IMR-90 (cell line): ENCODE measurements at regions not wholly inside any gene's neighbourhood (a gene's known extent, or its start where the extent isn't known, plus 50 kb on each side); places are given as distances from the start of the nearest gene placed in this dataset.

Source experiments
- ATAC-seq: fragments of 200-7000 bp; cut with Tn5 transposase; 2 replicates; pipeline ENCODE4 v1.9.1; 2020; ENCODE audit warnings: low read depth, mild to moderate bottlenecking, moderate library complexity
- BruUV-seq: library from RNA; stranded (reverse); fragments of 400-500 nt; replicated peaks from 2 replicates; lab custom pipeline; 2021; lab: Mats Ljungman, UMichigan
- CTCF ChIA-PET: fragments of 300-600 bp; formaldehyde crosslinking; extraction: SDS; loops from one replicate; lab custom pipeline; 2021; ENCODE audit warnings: antibody characterized with exemption; lab: Yijun Ruan, JAX
- POLR2A ChIA-PET: fragments of 300-600 bp; sonication (Branson Sonifier 250); formaldehyde crosslinking; loops from one replicate; lab custom pipeline; 2022; ENCODE audit warnings: antibody characterized with exemption; ENCODE audit not compliant: unreplicated experiment; lab: Charles Lee
- DNase-seq: peaks from one replicate; pipeline ENCODE4 v3.0.0; 2013
- H2AFZ ChIP-seq: replicated peaks from 2 replicates; pipeline ENCODE3; 2013; ENCODE audit warnings: low read length, mild to moderate bottlenecking; ENCODE audit not compliant: poor library complexity
- H2AK5ac ChIP-seq: 2 replicates; pipeline ENCODE4 v1.6.1; 2013; ENCODE audit warnings: low read depth, low read length, inconsistent platforms
- H2AK9ac ChIP-seq: replicated peaks from 2 replicates; pipeline ENCODE3; 2013; ENCODE audit warnings: mild to moderate bottlenecking, low read depth, low read length, moderate library complexity; ENCODE audit not compliant: poor library complexity
- H2BK120ac ChIP-seq: 2 replicates; pipeline ENCODE4 v1.6.1; 2013; ENCODE audit warnings: low read depth, low read length, inconsistent platforms
- H2BK15ac ChIP-seq: 3 replicates; pipeline ENCODE4 v1.6.1; 2013; ENCODE audit warnings: low read depth, low read length, inconsistent platforms
- H2BK20ac ChIP-seq: 2 replicates; pipeline ENCODE4 v1.6.1; 2013; ENCODE audit warnings: low read depth, mild to moderate bottlenecking, inconsistent platforms, low read length, moderate library complexity
- H2BK5ac ChIP-seq: 2 replicates; pipeline ENCODE4 v1.6.1; 2013; ENCODE audit warnings: mild to moderate bottlenecking, low read depth, low read length, inconsistent platforms; ENCODE audit not compliant: poor library complexity, severe bottlenecking
- H3K14ac ChIP-seq: replicated peaks from 2 replicates; pipeline ENCODE4 v1.6.1; 2013; ENCODE audit warnings: low read depth, low read length, inconsistent platforms
- H3K18ac ChIP-seq: 2 replicates; pipeline ENCODE4 v1.6.1; 2013; ENCODE audit warnings: low read depth, low read length, control low read depth
- H3K23ac ChIP-seq: 2 replicates; pipeline ENCODE4 v1.6.1; 2013; ENCODE audit warnings: low read depth, low read length, inconsistent platforms
- H3K27ac ChIP-seq: 2 replicates; pipeline ENCODE4 v1.5.1; 2013; ENCODE audit warnings: mild to moderate bottlenecking, control low read depth, low read length; ENCODE audit not compliant: insufficient read depth
- H3K27me3 ChIP-seq: 2 replicates; pipeline ENCODE4 v1.6.1; 2013; ENCODE audit warnings: low read length; ENCODE audit not compliant: control insufficient read depth, insufficient read depth
- H3K36me3 ChIP-seq: 2 replicates; pipeline ENCODE4 v1.6.1; 2013; ENCODE audit warnings: low read length, mixed read lengths; ENCODE audit not compliant: control insufficient read depth, insufficient read depth
- H3K4ac ChIP-seq: 2 replicates; pipeline ENCODE4 v1.6.1; 2013; ENCODE audit warnings: low read depth, low read length, inconsistent platforms
- H3K4me1 ChIP-seq: 2 replicates; pipeline ENCODE4 v1.6.1; 2013; ENCODE audit warnings: low read length, mixed read lengths; ENCODE audit not compliant: control insufficient read depth, insufficient read depth
- H3K4me2 ChIP-seq: 2 replicates; pipeline ENCODE4 v1.6.1; 2013; ENCODE audit warnings: low read depth, mild to moderate bottlenecking, control low read depth, low read length, moderate library complexity
- H3K4me3 ChIP-seq: 2 replicates; pipeline ENCODE4 v1.5.1; 2013; ENCODE audit warnings: low read depth, mild to moderate bottlenecking, control low read depth, low read length, moderate library complexity; ENCODE audit not compliant: insufficient read depth
- H3K56ac ChIP-seq: 2 replicates; pipeline ENCODE4 v1.6.1; 2013; ENCODE audit warnings: low read length, inconsistent platforms; ENCODE audit not compliant: insufficient read depth; ENCODE audit errors: extremely low read depth
- H3K79me1 ChIP-seq, 2 experiments: 2 replicates each; pipeline ENCODE4 v1.6.1; 2013; ENCODE audit warnings: low read length in 2 of 2, inconsistent platforms in 1 of 2, low read depth in 1 of 2
- H3K9ac ChIP-seq: 2 replicates; pipeline ENCODE4 v1.6.1; 2013; ENCODE audit warnings: low read depth, low read length, control low read depth
- H3K9me1 ChIP-seq: 2 replicates; pipeline ENCODE4 v1.6.1; 2013; ENCODE audit warnings: low read length, inconsistent platforms; ENCODE audit not compliant: insufficient read depth
- H3K9me3 ChIP-seq: 2 replicates; pipeline ENCODE4 v1.6.1; 2013; ENCODE audit warnings: low read length; ENCODE audit not compliant: control insufficient read depth, insufficient read depth
- H4K20me1 ChIP-seq: 2 replicates; pipeline ENCODE4 v1.6.1; 2013; ENCODE audit warnings: low read length, inconsistent platforms; ENCODE audit not compliant: insufficient read depth
- H4K5ac ChIP-seq: 2 replicates; pipeline ENCODE4 v1.6.1; 2013; ENCODE audit warnings: mild to moderate bottlenecking, low read depth, low read length, control low read depth
- H4K8ac ChIP-seq, 2 experiments: 2 replicates each; pipeline ENCODE4 v1.6.1; 2013; ENCODE audit warnings: low read depth in 2 of 2, low read length in 2 of 2, control low read depth in 1 of 2, inconsistent platforms in 1 of 2
- H4K91ac ChIP-seq: 2 replicates; pipeline ENCODE4 v1.6.1; 2013; ENCODE audit warnings: low read depth, low read length, inconsistent platforms; ENCODE audit not compliant: insufficient read depth
- BHLHE40 ChIP-seq: fragments of 150-350 bp; IDR thresholded peaks from 2 replicates; pipeline ENCODE4 v1.6.1; 2016; ENCODE audit warnings: mild to moderate bottlenecking, low read depth, low read length
- CEBPB ChIP-seq: IDR thresholded peaks from 2 replicates; pipeline ENCODE4 v1.6.1; 2012; ENCODE audit warnings: low read depth, low read length, improper control_type of control experiment
- CHD1 ChIP-seq: IDR thresholded peaks from 2 replicates; pipeline ENCODE4 v1.6.1; 2012; ENCODE audit warnings: low read depth, low read length, improper control_type of control experiment
- MAFK ChIP-seq: IDR thresholded peaks from 2 replicates; pipeline ENCODE4 v1.6.1; 2012; ENCODE audit warnings: low read depth, low read length, improper control_type of control experiment
- MAZ ChIP-seq: IDR thresholded peaks from 2 replicates; pipeline ENCODE4 v1.6.1; 2012; ENCODE audit warnings: low read depth, mild to moderate bottlenecking, low read length, improper control_type of control experiment, moderate library complexity, borderline replicate concordance
- MXI1 ChIP-seq: IDR thresholded peaks from 2 replicates; pipeline ENCODE4 v1.6.1; 2012; ENCODE audit warnings: low read depth, mild to moderate bottlenecking, low read length, moderate library complexity, borderline replicate concordance
- NFE2L2 ChIP-seq: fragments of 150-350 bp; IDR thresholded peaks from 2 replicates; pipeline ENCODE4 v1.6.1; 2016; ENCODE audit warnings: low read depth, mild to moderate bottlenecking, low read length
- POLR2A ChIP-seq: IDR thresholded peaks from 2 replicates; pipeline ENCODE4 v1.6.1; 2012; ENCODE audit warnings: mild to moderate bottlenecking, low read depth, low read length
- RAD21 ChIP-seq: IDR thresholded peaks from 2 replicates; pipeline ENCODE4 v1.6.1; 2012; ENCODE audit warnings: low read length, improper control_type of control experiment
- SMC3 ChIP-seq: fragments of 150-350 bp; IDR thresholded peaks from 2 replicates; pipeline ENCODE4 v1.6.1; 2016; ENCODE audit warnings: low read depth, mild to moderate bottlenecking, antibody characterized with exemption, low read length, moderate library complexity
- WGBS, 2 experiments: methylation state at CpG; one replicate each; pipeline versions ENCODE4 v1.1.5 to v1.1.7; 2013; ENCODE audit warnings: missing lambda C conversion rate in 2 of 2; ENCODE audit not compliant: insufficient read length in 1 of 2; ENCODE audit errors: extremely low coverage in 2 of 2; 5-methylcytosine and 5-hydroxymethylcytosine counted together
- dilution Hi-C: fragments of 300-500 bp; cut with HindIII; formaldehyde crosslinking; loops from one replicate; pipeline ENCODE4 v1.14.3; 2018; ENCODE audit warnings: low sequenced_read_pairs; ENCODE audit not compliant: unreplicated experiment
- in situ Hi-C: fragments of 300-500 bp; cut with MboI; formaldehyde crosslinking; loops from 3 replicates; pipeline ENCODE4 v1.14.3; 2019; ENCODE audit warnings: low sequenced_read_pairs, inconsistent platforms, mixed read lengths
- intact Hi-C: fragments of 100-400 bp; cut with micrococcal nuclease; formaldehyde crosslinking; loops from 2 replicates; pipeline ENCODE4 v1.10.0; 2022
- TF ChIP-seq, protein P1 (sequence below): conservative IDR thresholded peaks from 2 replicates; pipeline ENCODE4 v1.5.1; 2012; ENCODE audit warnings: mild to moderate bottlenecking, low read depth, low read length, improper control_type of control experiment

- peak overlapping the region; percentile 88 for H2AFZ ChIP-seq
Measured at GRCh38 chr6:26156850-26157250, 69.6 kb downstream of the HFE start.

More at GRCh38 chr6:26156850-26157250, 69.6 kb downstream of the HFE start:
- H4K8ac ChIP-seq: no peak overlapping the region
- H3K14ac ChIP-seq: peak overlapping the region; percentile 64; the same call in 1 of the 2 replicates
- peak overlapping the region; percentile 66 for H3K9ac ChIP-seq
- H4K5ac ChIP-seq: no peak overlapping the region
- 0 out of 2 replicates have a peak, but pooled peaks cover 1% of the 10 kb centered on the region for H3K4me1 ChIP-seq
- POLR2A ChIA-PET: interaction anchor here (0.6 to 6.2 kb wide), 5 partner anchors 26 to 127 kb away, joined by 3 to 95 read pairs (median 3); a partner anchor contains a TSS
- H3K9me3 ChIP-seq: no peaks in the 10 kb centered on the region
- no TSS peak for BruUV-seq
- H3K79me1 ChIP-seq: peaks cover 6 to 11% of the 10 kb centered on the region in 2 experiments; a peak in 3 of 4 replicates
- peak overlapping the region; percentile 35; the same call in 1 of the 2 replicates for H3K56ac ChIP-seq
- 0% methylated on average over 16 of the region's 18 CpGs; no CpG with 5 or more reads in 1 of the 2 experiments for WGBS, 2 experiments
- peak overlapping the region; percentile 91 for H3K4me2 ChIP-seq
- TF ChIP-seq NFE2L2: no peak
- no peak for TF ChIP-seq POLR2A
- TF ChIP-seq SMC3: no peak
- no peak for TF ChIP-seq CHD1
- TF ChIP-seq, protein P1, sequence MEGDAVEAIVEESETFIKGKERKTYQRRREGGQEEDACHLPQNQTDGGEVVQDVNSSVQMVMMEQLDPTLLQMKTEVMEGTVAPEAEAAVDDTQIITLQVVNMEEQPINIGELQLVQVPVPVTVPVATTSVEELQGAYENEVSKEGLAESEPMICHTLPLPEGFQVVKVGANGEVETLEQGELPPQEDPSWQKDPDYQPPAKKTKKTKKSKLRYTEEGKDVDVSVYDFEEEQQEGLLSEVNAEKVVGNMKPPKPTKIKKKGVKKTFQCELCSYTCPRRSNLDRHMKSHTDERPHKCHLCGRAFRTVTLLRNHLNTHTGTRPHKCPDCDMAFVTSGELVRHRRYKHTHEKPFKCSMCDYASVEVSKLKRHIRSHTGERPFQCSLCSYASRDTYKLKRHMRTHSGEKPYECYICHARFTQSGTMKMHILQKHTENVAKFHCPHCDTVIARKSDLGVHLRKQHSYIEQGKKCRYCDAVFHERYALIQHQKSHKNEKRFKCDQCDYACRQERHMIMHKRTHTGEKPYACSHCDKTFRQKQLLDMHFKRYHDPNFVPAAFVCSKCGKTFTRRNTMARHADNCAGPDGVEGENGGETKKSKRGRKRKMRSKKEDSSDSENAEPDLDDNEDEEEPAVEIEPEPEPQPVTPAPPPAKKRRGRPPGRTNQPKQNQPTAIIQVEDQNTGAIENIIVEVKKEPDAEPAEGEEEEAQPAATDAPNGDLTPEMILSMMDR: no peak
- TF ChIP-seq MAFK: no peak
- TF ChIP-seq MXI1: no peak; the same call in 1 of the 2 replicates
- no peak for TF ChIP-seq CEBPB
- no peak for TF ChIP-seq BHLHE40
- no peak; the same call in 1 of the 2 replicates for TF ChIP-seq MAZ
- TF ChIP-seq RAD21: no peak
- H2AK9ac ChIP-seq: peak overlapping the region; percentile 92
- H4K20me1 ChIP-seq: peaks cover 14% of the 10 kb centered on the region
- in situ Hi-C loops: no loop called here
- no peak overlapping the region; the same call in 1 of the 2 replicates for H3K4ac ChIP-seq
- H3K23ac ChIP-seq: peak overlapping the region; percentile 42
- DNase-seq (peak; percentile 50), ATAC-seq (no peak)
- H2BK15ac ChIP-seq: no peak overlapping the region
- CTCF ChIA-PET: interaction anchor here (0.6 kb wide), 2 partner anchors 33 to 91 kb away, joined by 3 read pairs; a partner anchor contains a TSS
- H2BK120ac ChIP-seq: no peak overlapping the region
- peak overlapping the region; percentile 72 for H3K27ac ChIP-seq
- dilution Hi-C loops: no loop called here
- peak overlapping the region; percentile 61 for H2BK5ac ChIP-seq
- H3K9me1 ChIP-seq: no peaks in the 10 kb centered on the region
- H3K36me3 ChIP-seq: no peaks in the 10 kb centered on the region
- no peak overlapping the region for H2AK5ac ChIP-seq
- no peak overlapping the region for H4K91ac ChIP-seq
- intact Hi-C loops: loop anchor here (1.0 kb wide), 1 partner anchor 54 kb away; a partner anchor contains a TSS
- H3K4me3 ChIP-seq: peak overlapping the region; percentile 82
- no peaks in the 10 kb centered on the region for H3K27me3 ChIP-seq
- H2BK20ac ChIP-seq: no peak overlapping the region
- no peak overlapping the region for H3K18ac ChIP-seq
